ENCODE measurements at regions not wholly inside any gene's neighbourhood (a gene's known extent, or its start where the extent isn't known, plus 50 kb on each side); places are given as distances from the start of the nearest gene placed in this dataset.

DNA sequence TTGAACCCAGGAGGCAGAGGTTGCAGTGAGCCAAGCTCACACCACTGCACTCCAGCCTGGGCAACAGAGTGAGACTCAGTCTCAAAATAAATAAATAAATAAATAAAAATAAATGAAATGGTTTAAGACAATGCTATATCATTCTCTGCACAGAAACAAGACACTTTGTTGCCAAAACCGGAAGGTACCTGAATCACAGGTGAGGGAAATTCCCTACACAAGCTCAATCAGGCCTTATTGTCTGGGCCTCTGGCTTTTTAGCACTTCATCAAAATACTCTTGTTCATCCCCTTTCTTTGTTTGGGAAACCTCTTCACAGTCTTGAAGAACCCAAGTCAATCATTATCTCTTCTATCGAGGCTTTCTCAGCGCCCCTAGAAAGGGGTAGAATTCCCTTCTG is 166.1 kb upstream of the NPSR1 start (continued):
- no peak for TF ChIP-seq E2F4 (CRISPR knock-in tag; IDR thresholded peaks at IDR 0.05; ENCODE audit: borderline replicate concordance, low read depth)
- TF ChIP-seq AR (CRISPR knock-in tag; IDR thresholded peaks at IDR 0.05): no peak
- TF ChIP-seq GABPB1 (CRISPR knock-in tag; IDR thresholded peaks at IDR 0.05): no peak
- no peak for TF ChIP-seq SP1 (CRISPR knock-in tag; conservative IDR thresholded peaks at IDR 0.05)
- no peak for TF ChIP-seq ATF3 (CRISPR knock-in tag; conservative IDR thresholded peaks at IDR 0.05)
- TF ChIP-seq, protein P1, sequence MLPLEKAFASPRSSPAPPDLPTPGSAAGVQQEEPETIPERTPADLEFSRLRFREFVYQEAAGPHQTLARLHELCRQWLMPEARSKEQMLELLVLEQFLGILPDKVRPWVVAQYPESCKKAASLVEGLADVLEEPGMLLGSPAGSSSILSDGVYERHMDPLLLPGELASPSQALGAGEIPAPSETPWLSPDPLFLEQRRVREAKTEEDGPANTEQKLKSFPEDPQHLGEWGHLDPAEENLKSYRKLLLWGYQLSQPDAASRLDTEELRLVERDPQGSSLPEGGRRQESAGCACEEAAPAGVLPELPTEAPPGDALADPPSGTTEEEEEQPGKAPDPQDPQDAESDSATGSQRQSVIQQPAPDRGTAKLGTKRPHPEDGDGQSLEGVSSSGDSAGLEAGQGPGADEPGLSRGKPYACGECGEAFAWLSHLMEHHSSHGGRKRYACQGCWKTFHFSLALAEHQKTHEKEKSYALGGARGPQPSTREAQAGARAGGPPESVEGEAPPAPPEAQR (CRISPR knock-in tag; IDR thresholded peaks at IDR 0.05): no peak
- TF ChIP-seq CTCF (IDR thresholded peaks at IDR 0.05): no peak

DNA sequence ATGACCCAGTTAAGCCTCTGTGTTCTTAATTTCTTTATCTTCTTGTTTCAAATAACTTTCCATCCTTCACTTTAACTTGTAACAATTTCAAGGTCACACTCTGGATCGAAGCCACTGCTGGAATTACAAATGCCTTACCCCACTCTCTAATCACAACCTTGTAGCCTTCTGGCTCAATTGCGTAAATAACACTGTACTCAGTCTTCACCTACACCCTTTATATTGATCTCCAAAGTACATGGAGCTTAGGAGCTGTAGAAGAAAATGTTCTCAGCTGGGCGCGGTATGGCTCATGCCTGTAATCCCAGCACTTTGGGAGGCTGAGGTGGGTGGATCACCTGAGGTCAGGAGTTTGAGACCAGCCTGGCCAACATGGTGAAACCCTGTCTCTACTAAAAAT is 164.3 kb upstream of the NPSR1 start:
- Mint-ChIP-seq H3K4me3 (no peak overlapping the region), H3K9me3 (peaks cover 10% of the 10 kb centered on the region), H3K4me1 (peaks cover 20% of the 10 kb centered on the region), H3K27ac (no peak overlapping the region), H3K27me3 (ENCODE audit: low read depth) (no peaks in the 10 kb centered on the region), H3K36me3 (no peaks in the 10 kb centered on the region)
- no peak for DNase-seq (ENCODE audit: low spot score)
- TF ChIP-seq NR3C1 (CRISPR knock-in tag; conservative IDR thresholded peaks at IDR 0.05; ENCODE audit: low read depth): no peak
- TF ChIP-seq SMAD3 (CRISPR knock-in tag; IDR thresholded peaks at IDR 0.05; ENCODE audit: borderline replicate concordance): no peak
- TF ChIP-seq, protein P2, sequence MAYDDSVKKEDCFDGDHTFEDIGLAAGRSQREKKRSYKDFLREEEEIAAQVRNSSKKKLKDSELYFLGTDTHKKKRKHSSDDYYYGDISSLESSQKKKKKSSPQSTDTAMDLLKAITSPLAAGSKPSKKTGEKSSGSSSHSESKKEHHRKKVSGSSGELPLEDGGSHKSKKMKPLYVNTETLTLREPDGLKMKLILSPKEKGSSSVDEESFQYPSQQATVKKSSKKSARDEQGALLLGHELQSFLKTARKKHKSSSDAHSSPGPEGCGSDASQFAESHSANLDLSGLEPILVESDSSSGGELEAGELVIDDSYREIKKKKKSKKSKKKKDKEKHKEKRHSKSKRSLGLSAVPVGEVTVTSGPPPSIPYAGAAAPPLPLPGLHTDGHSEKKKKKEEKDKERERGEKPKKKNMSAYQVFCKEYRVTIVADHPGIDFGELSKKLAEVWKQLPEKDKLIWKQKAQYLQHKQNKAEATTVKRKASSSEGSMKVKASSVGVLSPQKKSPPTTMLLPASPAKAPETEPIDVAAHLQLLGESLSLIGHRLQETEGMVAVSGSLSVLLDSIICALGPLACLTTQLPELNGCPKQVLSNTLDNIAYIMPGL (CRISPR knock-in tag; IDR thresholded peaks at IDR 0.05): no peak
- no peak for ATAC-seq
- CTCF ChIA-PET: no interaction called here
- POLR2A ChIA-PET: no interaction called here

DNA sequence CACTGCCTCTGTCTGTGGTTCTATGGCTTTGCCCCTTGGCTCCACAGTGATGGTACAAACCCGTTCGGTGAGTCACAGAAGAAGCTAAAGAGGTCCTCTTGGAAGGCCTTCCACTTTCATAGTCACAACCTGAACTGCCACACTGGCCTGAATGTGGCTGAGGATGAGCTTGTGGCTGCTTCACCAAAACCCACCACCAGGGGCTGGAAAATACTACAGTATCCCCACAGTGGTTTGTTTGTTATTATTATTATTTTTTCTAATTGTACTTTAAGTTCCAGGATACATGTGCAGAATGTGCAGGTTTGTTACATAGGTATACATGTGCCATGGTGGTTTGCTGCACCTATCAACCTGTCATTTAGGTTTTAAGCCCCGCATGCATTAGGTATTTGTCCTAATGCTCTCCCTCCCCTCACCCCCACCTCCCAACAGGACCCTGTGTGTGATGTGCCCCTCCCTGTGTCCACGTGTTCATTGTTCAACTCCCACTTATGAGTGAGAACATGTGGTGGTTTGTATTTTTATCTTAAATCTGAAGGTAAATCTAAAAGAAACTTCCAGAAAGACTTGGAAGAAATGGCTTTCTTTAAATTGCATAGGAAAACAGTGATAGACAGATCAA is 160.8 kb upstream of the NPSR1 start:
- H3K27me3 Mint-ChIP-seq (ENCODE audit: low read depth): no peaks in the 10 kb centered on the region
- no peak overlapping the region for H3K4me3 Mint-ChIP-seq
- peaks cover 12% of the 10 kb centered on the region for H3K9me3 Mint-ChIP-seq
- H3K27ac Mint-ChIP-seq: no peak overlapping the region
- TF ChIP-seq CTCF (IDR thresholded peaks at IDR 0.05) (peak; percentile 64; the same call in 1 of the 2 replicates), E2F5 (CRISPR knock-in tag; IDR thresholded peaks at IDR 0.05) (no peak)
- TF ChIP-seq, protein P2 (CRISPR knock-in tag; IDR thresholded peaks at IDR 0.05): no peak
- ATAC-seq (peak; percentile 90), DNase-seq (ENCODE audit: low spot score) (peak; percentile 29)
- POLR2A ChIA-PET: no interaction called here
- CTCF ChIA-PET: interaction anchor here (0.6 to 1.6 kb wide), 15 partner anchors 9 to 359 kb away, joined by 3 to 13 read pairs (median 5); no protein-coding TSS in a partner anchor
- H3K4me1 Mint-ChIP-seq: peaks cover 12% of the 10 kb centered on the region
- no peaks in the 10 kb centered on the region for H3K36me3 Mint-ChIP-seq
